LoVo (cell line): ENCODE measurements at regions not wholly inside any gene's neighbourhood (a gene's known extent, or its start where the extent isn't known, plus 50 kb on each side); places are given as distances from the start of the nearest gene placed in this dataset.

Experiments used
- DNase-seq: peaks from one replicate; pipeline ENCODE4 v3.0.0-alpha.2; 2016; ENCODE audit warnings: low spot score

DNA sequence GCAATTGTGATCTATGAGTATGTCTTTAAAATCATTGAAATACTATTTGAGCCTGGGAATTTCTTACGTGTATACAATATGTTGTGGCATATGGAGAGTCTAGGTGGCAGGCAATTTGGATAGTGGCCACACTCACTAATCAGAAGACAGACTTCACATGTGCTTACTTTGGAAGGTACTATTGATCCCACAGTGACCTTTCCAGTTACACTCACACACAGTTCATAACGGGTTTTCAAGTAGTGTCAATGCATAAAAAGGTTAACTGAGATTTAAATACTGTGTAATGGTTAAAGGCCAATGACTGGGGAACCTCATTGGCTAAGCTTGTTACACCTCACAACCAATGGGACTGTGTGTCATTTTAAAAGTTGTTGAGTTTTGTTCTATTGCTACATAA lies 783.2 kb downstream of the RPA4 start:
- no peak for DNase-seq

DNA sequence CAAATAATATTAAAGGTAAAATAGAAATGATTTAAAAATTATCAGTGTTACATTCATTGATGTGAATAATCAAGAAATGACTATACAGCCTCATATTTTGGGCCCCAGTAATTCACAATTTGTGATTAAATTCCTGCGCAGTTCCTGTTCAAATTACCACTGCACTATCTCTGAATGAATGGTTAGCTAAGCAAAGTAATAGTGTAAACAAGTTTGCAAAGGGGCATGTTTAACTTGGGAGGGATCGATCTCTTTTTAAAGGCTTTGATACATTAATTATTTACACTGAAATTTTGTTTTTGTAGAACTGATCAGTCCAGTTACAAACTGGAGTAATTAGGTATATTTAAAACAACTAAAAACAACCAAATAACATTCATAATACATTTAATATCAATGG lies 784.4 kb downstream of the RPA4 start:
- DNase-seq = no peak

DNA sequence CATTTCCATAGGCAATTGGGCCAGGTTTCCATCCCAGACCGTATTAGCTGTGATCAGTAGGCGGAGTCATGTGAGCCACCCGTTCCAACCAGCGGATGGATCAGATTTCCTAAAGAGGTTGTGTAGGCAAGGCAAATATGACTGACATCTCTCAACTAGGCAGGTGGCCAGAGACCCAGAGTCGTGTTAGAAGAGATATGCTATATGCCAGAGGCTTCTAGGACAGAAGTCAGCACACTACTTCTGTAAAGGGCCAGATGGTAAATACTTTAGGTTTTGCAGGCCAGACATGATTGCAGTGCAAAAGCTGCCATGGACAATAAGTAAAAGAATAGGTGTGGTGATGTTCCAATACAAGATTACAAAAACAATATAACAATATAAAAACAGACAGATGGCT lies 788.4 kb downstream of the RPA4 start:
- no peak for DNase-seq

DNA sequence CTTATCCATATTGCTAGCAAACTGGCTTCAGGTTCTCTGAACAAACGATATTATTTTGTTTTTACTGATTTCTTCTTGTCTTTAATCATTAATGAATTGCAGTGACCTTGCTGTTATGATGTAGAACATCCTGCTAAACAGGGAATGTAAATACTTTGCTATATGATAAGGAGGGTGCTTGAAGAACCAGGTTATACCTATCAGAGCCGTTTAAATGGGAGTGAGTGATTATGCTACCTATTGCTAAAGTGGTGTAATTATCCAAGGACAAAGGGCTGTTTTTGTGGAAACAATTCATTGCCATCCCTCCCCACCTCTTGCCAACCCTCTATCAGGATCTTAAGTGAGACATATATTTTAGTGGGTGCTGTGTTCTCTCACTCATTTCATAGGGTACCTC lies 788.9 kb downstream of the RPA4 start:
- DNase-seq = no peak

DNA sequence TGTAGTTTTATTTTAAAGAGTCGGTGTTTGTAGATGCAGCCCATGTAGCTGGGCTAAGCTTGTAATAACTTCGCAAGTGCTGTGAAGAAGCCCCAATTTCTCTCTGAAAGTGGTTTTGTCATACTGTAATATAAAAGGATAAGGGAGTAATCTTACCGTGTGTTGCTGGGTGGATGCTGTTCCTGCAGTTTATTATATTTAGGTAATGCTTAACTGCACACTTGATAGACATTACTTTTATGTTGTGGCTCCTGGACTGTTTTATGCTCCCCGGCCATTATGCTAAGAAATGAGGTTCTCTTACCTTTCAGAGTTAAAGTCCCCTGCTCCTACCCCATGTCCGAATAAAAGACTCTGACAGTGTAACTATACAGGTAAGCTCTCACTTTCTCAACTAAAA lies 789.4 kb downstream of the RPA4 start:
- DNase-seq = no peak

DNA sequence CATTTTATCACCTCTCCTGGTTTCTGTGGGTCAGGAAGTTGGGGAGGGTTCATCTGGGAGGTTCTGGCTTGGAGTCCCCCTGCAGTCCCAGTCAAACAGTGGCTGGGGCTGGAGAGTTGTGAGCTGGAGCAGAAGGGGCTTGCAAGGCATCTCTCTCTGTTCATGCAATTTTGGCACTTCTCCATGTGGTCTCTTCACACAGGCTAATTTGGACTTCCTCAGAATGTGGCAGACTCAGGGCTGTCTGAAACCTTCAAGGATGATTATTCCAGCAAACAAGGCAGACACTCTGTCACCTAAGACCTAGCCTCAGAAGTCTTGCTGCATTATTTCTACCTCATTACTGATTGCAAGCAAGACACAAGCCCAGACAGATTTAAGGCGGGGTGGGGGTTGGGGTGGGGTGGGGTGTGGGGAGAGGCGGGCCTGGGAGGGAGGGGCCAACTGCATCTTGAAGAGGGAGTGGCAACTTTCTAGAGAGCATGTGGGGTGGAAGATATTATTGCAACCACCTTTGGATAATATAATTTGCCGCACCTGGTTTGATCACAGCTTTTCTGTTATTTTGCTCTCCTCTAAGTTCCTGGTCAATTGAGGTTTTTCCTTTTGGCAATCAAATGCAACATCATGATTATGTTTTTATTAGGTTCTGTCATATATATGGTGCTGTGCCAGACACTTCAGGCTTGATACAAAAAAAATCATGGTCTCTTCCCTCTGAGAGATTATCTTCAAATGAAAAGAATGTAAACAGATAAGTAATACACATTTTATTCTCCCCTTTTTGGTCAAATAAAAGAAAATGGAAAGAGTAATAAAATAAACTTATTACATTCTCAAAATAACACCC lies 799.5 kb downstream of the RPA4 start:
- DNase-seq = no peak

DNA sequence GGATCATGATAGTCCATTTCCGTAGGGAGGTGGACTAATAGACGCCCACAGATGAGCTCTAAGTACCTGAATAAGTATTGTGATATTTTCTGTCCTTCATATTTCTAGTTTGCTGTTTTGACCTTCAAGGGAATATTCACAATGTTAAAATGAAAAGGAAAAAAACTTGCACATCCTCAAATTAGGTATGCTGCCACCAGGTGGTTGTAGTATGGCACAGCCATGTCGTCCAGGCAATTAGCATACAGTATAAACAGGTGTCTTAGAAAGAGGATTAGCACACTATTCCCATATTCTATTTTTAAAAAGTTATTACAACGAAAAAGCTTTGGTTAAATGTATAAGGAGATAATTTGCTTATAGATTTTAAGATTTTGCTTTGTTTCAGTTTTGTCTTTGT lies 802.0 kb downstream of the RPA4 start:
- DNase-seq = peak; percentile 6

DNA sequence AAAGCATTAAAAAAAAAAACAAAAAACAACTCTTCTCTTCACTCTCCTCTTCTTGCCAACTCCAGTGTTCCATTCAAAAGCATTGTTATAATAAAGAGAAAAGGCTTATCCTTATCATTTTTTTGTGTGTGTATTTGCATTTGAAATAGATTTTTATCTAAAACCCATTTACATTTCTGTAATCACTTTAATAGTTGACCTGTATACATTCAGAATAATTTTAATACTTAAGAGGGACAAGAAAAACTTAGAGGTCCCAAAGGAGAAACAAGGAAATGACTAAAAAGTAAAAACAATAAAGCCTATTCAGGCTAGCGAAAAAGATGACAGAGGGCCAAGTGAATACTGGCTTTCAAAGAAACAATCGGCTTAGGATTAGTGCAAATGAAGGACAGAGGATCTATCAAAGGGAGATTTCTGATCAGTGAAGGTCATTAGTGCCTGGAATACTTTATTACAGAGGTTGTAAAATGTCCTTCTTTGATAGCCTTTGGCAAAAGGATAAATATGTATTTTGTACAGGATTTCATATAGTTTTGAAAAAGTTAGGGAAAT lies 808.3 kb downstream of the RPA4 start:
- no peak for DNase-seq

DNA sequence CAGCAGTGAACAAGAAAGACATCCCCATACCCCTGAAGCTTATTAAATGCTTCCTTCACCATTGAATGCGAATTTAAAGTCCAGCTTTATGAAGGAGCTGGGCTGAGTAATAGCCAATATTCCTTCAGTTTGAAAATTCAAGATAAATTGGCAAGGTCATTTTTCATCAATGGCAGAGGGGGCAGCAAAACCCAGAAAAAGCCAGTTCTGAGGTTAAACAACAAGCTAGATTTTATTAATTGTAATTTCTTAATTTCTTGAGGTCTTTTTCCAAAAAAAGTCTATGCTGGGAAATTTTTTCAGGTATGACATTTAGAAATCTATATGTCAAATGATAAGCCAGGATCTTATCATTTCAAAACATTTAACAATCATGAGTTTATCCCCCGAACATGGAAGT lies 808.9 kb downstream of the RPA4 start:
- no peak for DNase-seq

DNA sequence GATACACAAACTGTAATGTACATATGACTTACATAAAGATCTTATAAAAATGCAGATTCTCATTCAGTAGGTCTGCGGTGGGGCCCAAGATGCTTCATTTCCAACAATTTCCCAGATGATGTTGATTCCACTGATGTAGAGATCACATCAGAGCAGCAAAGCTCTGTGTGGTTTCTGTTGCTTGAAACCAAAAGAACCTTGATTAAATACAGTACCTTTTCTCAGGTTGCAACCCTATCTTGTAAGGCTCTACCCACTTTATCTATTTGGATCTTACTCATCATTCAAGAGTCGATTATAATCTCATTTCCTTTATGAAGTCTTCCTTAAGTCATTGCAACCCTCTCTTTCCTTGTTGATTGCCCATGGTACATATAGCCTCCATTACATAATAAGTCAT lies 816.8 kb downstream of the RPA4 start:
- no peak for DNase-seq

DNA sequence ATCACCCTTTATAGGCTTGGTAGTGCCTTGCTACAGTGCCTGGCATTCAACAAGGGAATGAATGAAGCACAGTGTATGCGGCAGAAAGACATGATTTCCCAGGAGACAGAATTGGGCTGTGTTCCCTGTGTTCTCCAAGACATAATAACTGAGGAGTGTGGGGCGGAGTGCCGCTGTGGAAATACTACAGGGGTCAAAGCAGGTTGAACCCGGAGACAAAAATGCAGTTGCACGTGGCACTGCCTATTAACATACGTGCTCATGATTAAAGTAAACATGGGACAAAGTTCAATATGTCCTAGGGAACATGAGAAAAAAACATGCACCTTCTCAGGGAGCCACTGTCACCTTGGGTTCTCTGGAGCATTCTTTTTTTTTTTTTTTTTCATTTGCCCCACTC lies 820.8 kb downstream of the RPA4 start:
- DNase-seq = no peak

DNA sequence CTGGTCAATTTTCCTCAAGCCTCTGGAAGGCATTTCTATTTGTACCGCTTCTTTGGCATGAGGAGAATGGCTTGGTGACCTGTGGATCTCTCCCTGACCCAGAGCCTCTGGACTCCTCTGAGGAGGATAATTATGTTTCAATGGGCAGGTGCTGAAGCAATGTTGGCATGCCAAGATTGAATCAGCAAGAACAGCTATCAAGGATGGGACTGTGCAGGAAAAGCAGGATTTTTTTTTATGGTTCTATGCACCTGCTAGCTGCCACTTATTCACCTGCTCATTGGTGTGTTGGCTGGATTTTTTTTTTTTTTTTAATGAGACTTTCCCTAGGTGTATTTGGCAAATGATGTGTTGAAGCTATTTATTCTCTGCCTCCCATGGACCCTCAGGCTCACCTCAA lies 821.2 kb downstream of the RPA4 start:
- DNase-seq = no peak

DNA sequence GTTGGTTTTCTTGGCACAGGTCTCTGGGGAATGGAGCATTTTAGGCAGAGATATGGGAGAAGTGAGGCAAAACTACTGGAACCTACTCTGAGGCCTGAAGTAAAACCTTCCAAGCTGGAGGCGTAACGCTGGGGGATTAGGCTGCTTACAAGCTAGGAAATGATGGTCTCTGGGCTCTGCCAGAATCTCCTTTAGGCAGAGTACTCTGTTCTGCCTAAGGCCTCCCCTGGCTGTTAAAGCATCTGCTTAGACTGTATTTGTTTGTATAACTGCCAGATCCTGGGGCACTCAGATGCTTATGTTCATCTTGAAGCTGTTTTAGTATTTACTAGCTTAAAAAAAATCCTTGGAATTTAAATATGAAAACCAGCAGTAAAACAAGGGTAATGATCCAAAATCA lies 822.2 kb downstream of the RPA4 start:
- DNase-seq = no peak

DNA sequence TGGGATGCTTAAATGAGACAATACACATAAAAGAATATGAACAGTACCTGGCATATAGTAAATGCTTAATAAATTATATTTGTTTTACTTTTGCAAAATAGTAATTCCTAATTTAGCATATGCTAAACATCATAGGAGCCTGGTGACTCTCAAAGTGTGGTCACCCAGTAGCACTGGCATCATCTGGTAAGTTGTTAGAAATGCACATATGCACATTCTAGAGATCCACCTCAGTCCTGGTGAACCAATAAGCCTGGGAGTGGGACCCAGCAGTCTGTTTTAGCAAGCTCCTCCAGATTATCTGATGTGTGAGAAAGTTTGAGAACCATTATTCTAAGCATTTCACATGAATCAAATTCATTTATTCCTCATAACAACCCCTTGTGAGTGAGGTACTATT lies 830.4 kb downstream of the RPA4 start:
- no peak for DNase-seq

DNA sequence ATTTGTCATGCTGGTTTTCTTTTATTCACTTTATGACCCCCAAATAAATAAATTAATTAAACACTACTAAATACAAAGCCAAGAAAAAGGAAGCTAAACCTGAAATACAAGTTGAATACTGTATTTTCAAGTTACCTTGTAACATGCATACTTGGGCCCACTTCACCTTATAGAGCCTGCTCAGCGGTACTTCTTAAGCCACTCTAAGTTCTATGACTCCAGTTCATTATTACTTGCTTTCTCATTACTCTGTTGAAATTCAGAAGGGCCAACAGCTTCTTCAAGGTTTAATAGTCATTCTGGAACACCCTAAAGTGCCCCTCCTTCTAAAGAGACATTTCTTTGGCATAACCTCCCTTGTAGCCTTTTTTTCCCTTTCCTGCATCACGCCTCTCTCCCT lies 844.5 kb downstream of the RPA4 start:
- DNase-seq = no peak

DNA sequence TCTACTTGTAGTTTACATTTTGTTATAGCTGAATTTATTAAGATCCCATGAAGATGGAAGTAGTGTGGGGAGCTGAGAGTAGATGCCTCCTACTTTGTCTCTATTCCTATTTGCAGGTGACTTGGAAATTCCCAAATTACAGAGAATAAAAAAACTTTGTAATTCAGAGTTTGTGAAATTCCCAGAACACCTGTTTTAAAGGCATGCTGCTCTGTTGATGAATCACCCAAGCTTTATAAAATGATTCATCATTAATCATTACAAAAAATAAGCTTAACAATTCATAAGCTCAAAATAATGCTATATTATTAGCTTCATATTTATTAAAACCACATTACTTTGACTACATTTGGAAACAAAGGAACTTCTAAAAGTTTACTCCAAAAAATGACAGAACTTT lies 856.3 kb downstream of the RPA4 start:
- no peak for DNase-seq

DNA sequence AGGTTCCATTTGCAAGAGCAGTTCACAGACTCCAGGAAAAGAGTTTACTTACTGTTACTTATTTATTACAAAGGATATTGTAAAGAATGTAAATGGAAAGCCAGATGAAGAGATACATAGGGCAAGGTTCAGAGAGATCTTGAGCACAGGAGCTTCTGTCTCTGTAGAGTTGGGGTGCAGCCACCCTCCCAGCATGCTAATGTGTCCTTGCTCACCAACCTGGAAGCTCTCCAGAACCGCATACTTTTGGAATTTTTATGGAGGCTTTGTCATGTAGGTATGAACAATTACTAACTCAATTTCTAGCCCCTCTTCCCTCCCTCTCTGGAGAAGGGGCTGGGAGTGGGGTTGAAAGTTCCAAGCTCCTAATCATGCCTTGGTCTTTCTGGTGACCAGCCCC lies 857.2 kb downstream of the RPA4 start:
- DNase-seq = no peak

DNA sequence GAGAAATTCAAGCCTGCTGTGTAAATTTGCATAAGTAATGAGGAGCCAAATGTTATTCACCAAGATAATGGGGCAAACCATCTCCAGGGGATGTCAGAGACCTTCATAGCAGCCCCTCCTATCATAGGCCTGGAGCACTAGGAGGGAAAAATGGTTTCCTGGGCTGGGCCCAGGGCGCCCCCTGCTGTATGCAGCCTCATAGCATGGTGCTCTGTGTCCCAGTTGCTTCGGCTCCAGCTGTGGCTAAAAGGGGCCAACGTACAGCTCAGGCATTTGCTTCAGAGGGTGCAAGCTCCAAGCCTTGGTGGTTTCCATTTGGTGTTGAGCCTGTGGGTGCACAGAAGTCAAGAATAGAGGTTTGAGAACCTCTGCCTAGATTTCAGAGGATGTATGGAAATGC lies 859.3 kb downstream of the RPA4 start:
- DNase-seq = no peak

DNA sequence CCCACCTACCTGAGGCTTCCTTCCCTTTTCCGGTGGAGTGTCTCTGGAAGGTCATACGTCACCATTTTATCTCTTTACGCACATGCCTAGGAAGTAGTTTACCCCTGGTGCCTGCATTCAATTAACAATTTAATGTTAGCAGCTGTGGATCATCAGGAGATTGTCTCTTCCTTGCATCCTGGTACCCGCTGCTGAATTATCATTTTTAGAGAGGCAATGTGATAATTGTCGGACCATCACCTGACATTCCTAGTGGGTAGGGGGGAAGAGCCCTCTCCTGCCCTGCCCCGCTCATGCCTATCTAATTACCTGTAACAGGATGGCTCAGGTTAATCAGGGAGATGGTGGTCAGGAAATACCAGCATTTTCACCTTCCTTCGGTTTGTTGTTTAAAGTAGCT lies 863.6 kb downstream of the RPA4 start:
- DNase-seq = no peak

DNA sequence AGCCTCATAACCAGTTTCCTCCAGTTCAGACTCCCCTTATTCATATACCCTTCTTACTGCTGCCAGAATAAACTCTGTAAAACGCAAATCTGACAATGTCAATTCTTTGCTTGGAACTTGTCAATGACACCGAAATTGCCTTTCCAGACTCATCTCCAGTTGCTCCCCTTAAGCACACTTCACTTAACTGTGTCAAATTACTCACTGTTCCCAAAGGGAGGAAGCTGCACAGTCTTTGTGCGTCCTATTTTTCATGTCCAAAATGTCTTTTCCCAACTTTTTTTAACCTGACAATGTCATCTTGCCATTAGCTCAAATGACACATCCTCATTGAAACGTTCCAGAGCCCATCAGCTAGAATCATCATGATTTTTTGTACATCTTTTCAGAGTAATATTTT lies 867.3 kb downstream of the RPA4 start:
- no peak for DNase-seq

DNA sequence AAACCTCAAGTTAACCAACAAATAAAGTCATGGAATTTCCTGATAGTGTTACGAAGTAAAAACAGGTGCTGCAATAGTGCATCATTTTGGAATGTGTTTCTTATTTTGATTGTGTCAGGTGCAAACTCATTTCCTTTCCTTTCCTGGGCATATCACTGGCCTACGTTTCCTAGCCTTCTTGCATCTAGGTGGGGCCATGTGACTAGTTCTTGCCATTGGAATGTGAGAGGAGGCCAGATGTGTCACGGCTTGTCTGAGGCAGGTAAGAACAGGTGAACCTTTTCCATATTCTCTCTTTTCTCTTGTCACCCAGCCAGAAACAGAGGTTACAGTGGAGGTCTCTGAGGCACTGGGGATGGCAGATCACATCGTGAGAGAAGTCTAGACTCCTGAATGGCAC lies 868.0 kb downstream of the RPA4 start:
- DNase-seq = no peak

DNA sequence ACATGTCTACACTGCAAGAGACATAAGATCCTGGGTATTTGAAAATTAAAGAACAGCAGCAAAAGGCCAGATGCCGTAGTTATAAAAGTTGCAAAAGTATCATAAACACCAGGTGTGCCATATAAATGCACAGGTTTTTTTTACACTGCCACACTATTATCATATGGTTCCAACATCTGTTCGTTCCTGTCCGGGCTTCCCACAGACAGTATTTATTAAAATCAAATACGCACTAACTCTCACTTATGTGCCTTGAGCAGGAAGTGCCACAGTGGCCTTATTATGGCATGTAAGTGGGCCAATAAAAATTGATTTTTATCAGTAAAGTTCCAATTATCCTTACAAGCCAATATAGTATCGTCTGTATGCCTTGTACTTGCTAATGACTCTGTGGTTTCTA lies 873.2 kb downstream of the RPA4 start:
- no peak for DNase-seq

DNA sequence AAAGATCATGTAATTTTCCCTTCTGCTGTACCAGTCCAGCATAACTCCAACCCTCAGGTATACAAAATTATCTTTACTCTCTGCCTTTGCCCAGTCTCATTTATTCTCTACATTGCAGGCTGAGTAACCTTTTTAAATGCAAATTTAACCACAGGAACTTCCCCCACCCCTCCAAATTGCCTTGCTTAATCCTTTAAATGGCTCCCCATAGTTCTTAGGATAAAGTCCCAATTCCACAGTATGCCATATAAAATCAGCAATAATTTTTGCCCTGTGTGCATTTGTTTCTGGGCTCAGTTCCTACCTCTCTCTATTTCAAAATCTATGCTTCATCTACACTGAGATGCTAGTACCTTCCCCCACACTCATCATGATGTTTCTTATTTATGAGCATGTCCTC lies 879.7 kb downstream of the RPA4 start:
- DNase-seq = no peak

DNA sequence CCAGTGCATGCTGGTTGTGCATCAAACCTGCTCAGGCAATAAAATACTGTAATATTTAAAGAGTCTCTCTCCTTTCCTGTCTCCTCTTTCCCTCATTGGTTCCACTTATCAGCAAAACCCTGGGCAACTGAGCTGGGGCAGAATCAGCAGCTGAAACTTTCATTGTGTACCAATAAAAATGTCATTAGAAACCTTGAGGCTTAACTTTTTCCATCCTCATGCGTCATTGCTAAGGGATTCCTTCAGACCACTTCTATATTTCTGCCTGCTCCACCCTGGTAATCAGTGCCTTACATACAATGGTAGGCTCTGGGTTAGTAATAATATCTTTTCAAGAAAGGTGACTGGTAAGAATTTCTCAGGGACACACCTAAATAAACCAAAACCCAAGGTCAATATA lies 880.3 kb downstream of the RPA4 start:
- DNase-seq = no peak
